Left ventricle myocardium inferior (tissue), 1 donor: ENCODE measurements at regions not wholly inside any gene's neighbourhood (a gene's known extent, or its start where the extent isn't known, plus 50 kb on each side); places are given as distances from the start of the nearest gene placed in this dataset.

Experiments
- DNase-seq: peaks from one replicate; pipeline ENCODE4 v3.0.0-alpha.2; 2020
- H3K27ac ChIP-seq: fragments of 200-600 bp; replicated peaks from 2 replicates; pipeline ENCODE4 v1.8.0; 2021
- H3K27me3 ChIP-seq: fragments of 200-600 bp; 2 replicates; pipeline ENCODE4 v1.8.0; 2021; ENCODE audit warnings: low read depth
- H3K36me3 ChIP-seq: fragments of 200-600 bp; 2 replicates; pipeline ENCODE4 v1.8.0; 2021
- H3K4me1 ChIP-seq: fragments of 200-600 bp; 2 replicates; pipeline ENCODE4 v1.8.0; 2021
- H3K4me3 ChIP-seq: fragments of 200-600 bp; 2 replicates; pipeline ENCODE4 v1.8.0; 2021; ENCODE audit warnings: mild to moderate bottlenecking, moderate library complexity
- H3K9me3 ChIP-seq: fragments of 200-600 bp; replicated peaks from 2 replicates; pipeline ENCODE4 v1.8.0; 2021
- CTCF ChIP-seq: fragments of 200-600 bp; IDR thresholded peaks from 2 replicates; pipeline ENCODE4 v1.8.0; 2021; ENCODE audit warnings: antibody characterized with exemption, mild to moderate bottlenecking, borderline replicate concordance
- intact Hi-C: fragments of 100-400 bp; cut with micrococcal nuclease; formaldehyde crosslinking; loops from one replicate; pipeline ENCODE4 v1.11.0; 2022
- donor health status: DM: no; HTN: yes; CAD: no; lungs with severe emphysema.

GRCh38 chr13:65445340-65445739, 1784.8 kb downstream of the PCDH9 start:
- Histone ChIP-seq H3K27ac (no peak overlapping the region), H3K4me3 (no peak overlapping the region), H3K36me3 (no peaks in the 10 kb centered on the region), H3K9me3 (peaks cover 68% of the 10 kb centered on the region), H3K4me1 (no peaks in the 10 kb centered on the region), H3K27me3 (no peaks in the 10 kb centered on the region)
- no peak for TF ChIP-seq CTCF
- DNase-seq, result no peak
- intact Hi-C loops, result no loop called here

GRCh38 chr13:65435590-65435989, 1794.5 kb downstream of the PCDH9 start:
- no peaks in the 10 kb centered on the region for H3K36me3 ChIP-seq
- DNase-seq, result no peak
- no peak overlapping the region for H3K27ac ChIP-seq
- no peaks in the 10 kb centered on the region for H3K27me3 ChIP-seq
- no peaks in the 10 kb centered on the region for H3K4me1 ChIP-seq
- intact Hi-C loops, result no loop called here
- peaks cover 38% of the 10 kb centered on the region for H3K9me3 ChIP-seq
- no peak overlapping the region for H3K4me3 ChIP-seq
- TF ChIP-seq CTCF, result no peak

- no peak for TF ChIP-seq CTCF
- DNase-seq, result no peak
- H3K4me1 ChIP-seq, result no peaks in the 10 kb centered on the region
- no peaks in the 10 kb centered on the region for H3K27me3 ChIP-seq
- H3K27ac ChIP-seq, result no peak overlapping the region
- intact Hi-C loops, result no loop called here
- H3K9me3 ChIP-seq, result peaks cover 4% of the 10 kb centered on the region
- no peaks in the 10 kb centered on the region for H3K36me3 ChIP-seq
- no peak overlapping the region for H3K4me3 ChIP-seq
Observed at GRCh38 chr13:65417953-65418352, 1812.2 kb downstream of the PCDH9 start.

- Histone ChIP-seq H3K27ac (no peak overlapping the region), H3K4me3 (no peak overlapping the region), H3K27me3 (no peaks in the 10 kb centered on the region), H3K9me3 (no peaks in the 10 kb centered on the region), H3K4me1 (no peaks in the 10 kb centered on the region), H3K36me3 (no peaks in the 10 kb centered on the region)
- intact Hi-C loops, result no loop called here
- TF ChIP-seq CTCF, result no peak
- no peak for DNase-seq
Observed at GRCh38 chr13:65416784-65417183, 1813.4 kb downstream of the PCDH9 start.

GRCh38 chr13:65414187-65414586, 1815.9 kb downstream of the PCDH9 start:
- no peak for TF ChIP-seq CTCF
- Histone ChIP-seq H3K9me3 (no peaks in the 10 kb centered on the region), H3K27me3 (no peaks in the 10 kb centered on the region), H3K4me3 (no peak overlapping the region), H3K4me1 (no peaks in the 10 kb centered on the region), H3K27ac (no peak overlapping the region), H3K36me3 (no peaks in the 10 kb centered on the region)
- intact Hi-C loops, result no loop called here
- no peak for DNase-seq

GRCh38 chr13:65411521-65411920, 1818.6 kb downstream of the PCDH9 start:
- intact Hi-C loops, result no loop called here
- no peak for TF ChIP-seq CTCF
- no peak for DNase-seq
- no peaks in the 10 kb centered on the region for H3K4me1 ChIP-seq
- H3K27ac ChIP-seq, result no peak overlapping the region
- no peaks in the 10 kb centered on the region for H3K36me3 ChIP-seq
- H3K27me3 ChIP-seq, result no peaks in the 10 kb centered on the region
- no peaks in the 10 kb centered on the region for H3K9me3 ChIP-seq
- H3K4me3 ChIP-seq, result no peak overlapping the region
